NCI-H1092 (cell line): ENCODE measurements at regions not wholly inside any gene's neighbourhood (a gene's known extent, or its start where the extent isn't known, plus 50 kb on each side); places are given as distances from the start of the nearest gene placed in this dataset.
"Not testable (repeated sequence)": the region's sequence is repeated elsewhere in the genome, so short reads cannot be mapped to it uniquely, and the experiment has no call there.

Experiments used
- DNase-seq: peaks from one replicate; lab custom pipeline; 2025; lab: John Stamatoyannopoulos, UW

DNA sequence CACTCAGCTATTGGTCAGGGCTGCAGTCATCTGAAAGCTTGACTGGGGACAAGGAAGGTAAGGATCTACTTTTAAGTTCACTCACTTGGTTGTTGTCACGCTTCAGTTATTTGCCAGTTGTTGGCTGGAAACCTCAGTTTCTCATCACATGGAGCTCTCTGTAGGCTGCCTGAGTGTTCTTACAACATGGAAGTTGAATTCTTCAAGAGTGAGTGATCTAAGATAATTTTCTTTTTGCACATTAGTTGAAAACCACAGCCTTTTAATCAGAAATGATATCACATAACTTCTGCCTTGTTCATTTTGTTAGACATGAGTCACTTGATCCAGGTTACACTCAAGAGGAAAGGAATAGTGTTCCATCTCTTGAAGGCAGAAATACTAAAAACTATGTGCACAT lies 552.7 kb downstream of the RAPGEF2 start:
- DNase-seq: no peak

DNA sequence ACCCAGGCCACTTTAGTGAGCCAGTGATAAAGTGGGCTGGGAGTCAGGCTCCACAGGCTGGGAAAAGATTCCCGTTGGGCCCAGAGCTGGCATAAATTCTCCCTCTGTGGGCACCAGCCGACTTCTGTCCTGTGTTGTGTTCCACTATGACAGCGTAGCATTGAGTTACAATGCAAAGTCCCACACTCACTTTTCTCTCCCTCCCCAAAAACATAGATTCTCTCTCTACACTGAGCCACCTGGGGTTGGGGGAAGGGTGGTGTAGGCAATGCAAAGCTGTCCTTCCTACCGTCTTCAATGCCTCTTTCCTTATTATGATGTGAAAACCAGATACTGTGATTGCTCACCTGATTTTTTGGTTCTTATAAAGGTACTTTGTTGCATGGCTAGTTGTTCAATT lies 566.2 kb downstream of the RAPGEF2 start:
- no peak for DNase-seq

DNA sequence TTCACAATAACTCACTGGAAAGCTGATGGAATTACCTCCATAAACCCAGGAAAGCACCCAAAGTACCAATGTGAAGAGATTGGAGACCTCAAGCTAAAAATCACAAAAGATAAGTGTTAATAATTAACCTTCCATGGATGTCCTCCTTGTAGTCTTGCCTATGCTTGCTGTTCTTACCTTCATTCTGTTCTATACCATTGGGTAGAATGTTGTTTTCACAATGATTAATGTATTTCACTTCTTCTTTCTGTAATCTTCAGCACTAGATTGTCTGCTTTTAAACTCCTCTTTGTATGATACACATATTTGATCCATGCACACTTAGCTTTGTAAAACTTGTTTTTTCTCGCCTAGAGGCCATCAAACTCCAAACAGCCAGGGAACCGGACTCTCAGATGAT lies 570.3 kb downstream of the RAPGEF2 start:
- DNase-seq: no peak

DNA sequence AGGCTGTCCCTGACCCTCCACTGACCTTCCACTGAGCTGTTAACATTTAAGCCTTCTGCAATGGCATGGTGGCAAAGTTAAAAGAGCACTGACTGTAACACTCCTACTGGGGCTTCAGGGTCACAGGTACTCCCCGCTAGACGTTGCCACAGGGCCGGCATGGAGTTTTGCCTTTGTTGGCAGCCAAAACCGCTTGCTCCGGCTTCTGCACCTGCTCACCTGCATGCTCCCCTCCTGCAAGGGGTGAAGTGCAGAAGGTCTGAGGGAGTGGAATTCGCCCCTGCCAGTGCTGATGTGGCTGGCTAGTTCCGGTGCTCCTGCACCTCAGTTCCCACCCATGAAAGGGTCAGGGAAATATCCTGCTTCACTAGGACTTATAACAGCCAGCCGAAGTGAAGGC lies 571.4 kb downstream of the RAPGEF2 start:
- no peak for DNase-seq

DNA sequence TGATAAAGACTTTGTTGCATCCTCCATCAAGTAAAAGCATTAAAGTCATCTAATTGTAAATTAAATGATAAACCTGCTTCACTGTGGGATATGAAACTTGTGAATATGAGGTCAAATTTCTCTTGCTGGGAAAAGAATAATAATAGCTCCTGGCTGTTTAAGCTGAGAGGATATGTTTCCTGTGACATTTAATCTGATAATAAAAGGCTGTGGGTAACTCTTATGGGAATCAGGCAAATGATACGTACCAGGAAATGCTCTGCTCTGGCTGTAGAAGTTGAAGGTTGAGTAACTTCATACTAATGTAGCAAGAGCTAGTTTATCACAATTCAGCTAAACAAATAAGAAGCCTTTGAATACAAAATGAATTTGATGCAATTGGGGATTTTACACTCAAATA lies 574.6 kb downstream of the RAPGEF2 start:
- DNase-seq: no peak

DNA sequence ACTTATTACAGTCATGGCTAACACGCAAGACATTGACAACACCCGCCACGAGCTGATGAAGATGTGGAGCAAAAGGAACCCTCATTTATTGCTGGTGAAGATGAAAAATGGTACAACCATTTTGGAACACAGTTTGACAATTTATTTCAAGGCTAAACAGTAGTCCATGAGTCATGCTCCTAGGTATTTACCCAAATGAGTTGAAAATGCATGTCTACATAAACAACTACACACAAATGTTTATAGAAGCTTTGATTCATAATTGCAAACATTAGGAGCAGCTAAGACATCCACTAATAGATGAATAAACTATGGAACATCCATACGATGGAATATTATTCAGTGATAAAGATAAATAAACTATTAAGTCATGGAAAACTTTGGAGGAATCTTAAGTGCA lies 580.1 kb downstream of the RAPGEF2 start:
- no peak for DNase-seq

DNA sequence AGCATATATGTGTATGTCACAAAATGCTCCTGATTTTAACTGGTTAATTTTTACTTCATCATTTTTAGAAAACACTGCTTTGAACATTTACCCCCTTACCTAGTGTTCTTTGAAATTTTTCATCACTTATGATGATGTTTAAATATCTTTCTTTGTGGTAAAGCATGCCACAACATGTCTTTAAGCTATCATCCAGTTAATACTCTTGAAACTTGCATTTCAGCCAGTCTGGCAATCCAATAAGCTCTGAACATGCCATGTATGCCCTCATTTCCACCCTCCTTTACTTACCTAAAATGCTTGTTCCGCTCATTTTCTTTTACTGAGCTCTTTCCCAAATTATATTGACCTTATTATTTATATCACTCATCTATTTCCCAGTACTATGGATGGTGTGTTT lies 581.2 kb downstream of the RAPGEF2 start:
- DNase-seq: no peak

DNA sequence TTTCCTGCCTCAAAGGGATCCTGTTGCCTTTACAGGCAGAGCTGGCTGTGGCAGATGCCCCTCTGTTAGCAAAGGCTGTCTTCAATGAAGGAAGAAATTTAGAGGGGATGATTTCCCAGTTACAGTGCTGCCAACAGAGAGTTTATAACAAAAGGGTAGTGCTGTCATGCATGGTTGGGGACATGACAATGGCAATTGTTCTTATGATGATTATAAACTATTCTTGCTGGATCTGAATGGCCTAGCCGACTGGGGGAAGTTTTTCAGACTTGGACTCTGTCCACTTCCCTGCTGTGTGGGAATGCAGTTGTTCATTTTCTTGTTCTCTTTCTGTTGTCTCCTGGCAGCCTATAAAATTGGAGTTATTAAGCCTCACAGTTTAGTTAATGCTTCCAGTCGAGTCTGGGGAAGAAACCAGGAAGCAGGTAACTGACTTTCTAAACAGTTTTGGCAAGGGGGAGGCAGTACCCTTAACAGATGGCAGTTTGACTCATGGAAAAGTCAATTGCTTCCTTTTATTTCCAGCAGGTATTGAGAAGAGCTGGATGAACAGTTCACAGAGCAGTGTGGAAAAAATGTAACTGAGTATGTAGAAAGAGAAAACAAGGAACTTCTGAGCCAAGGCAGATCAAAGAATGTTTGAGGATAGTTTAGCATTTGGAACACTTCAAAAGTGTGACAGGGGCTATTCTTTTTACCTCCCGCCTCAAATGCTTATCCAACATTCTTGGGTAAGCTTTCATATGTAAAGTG lies 582.6 kb downstream of the RAPGEF2 start:
- no peak for DNase-seq

DNA sequence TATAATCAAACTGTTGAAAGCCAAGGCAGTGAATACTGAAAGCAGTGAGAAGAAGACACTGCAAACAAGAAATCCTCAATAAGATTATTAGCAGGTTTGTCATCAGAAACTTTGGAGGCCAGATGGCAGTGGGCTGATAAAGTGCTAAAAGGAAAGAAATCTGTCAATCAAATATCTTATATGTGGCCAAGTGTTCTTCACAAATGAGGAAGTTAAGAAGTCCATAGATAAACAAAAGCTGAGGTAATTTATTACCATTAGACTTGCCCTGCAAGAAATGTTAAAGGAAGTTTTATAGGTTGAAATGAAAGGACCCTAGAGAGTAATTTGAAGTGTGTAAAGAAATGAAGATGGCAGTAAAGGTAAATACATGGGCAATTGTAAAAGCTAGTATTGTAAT lies 586.6 kb downstream of the RAPGEF2 start:
- no peak for DNase-seq

DNA sequence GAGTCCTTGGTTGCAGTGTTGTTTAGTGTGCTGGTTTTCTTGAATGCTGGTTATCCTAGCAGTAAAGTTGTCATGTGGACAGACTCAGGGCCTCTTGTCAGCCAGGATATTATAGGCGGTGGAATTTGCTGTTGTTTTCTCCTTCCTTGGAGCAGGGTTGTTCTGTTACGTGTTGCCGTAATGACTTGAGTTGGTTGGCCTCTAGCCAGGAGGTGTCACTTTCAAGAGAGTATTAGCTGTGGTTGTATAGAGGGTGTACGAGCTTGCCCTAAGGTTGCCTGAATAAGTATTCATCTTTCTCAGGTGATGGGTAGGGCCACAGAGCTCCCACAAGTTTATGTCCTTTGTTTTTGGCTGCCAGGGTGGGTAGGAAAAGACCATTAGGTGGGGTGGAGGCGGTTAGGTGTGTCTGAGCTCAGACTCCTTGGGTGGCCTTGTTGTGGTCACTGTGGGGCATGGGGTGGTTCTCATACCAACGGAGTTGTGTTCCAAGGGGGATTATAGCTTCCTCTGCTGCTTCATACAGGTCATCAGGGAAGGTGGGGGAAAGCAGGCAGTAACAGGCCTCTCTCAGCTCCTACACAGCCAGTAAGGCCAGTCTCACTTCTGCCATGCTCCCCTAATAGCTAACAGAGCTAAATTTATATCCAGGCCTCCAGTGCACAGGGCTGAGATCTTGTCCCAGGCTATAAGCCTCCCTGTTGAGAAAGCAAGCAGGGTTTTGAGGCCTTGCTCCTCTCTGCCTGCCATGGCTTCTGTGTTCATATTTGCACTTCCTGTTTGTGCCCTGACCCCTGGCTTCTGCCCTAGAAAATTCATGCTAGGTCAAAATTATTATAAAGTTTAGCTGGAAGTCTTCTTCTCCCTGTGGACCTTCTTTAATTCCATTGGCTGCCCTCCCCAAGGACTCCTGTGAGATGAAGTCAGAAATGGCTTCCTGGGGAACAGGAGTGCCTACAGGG lies 594.7 kb downstream of the RAPGEF2 start:
- no peak for DNase-seq

DNA sequence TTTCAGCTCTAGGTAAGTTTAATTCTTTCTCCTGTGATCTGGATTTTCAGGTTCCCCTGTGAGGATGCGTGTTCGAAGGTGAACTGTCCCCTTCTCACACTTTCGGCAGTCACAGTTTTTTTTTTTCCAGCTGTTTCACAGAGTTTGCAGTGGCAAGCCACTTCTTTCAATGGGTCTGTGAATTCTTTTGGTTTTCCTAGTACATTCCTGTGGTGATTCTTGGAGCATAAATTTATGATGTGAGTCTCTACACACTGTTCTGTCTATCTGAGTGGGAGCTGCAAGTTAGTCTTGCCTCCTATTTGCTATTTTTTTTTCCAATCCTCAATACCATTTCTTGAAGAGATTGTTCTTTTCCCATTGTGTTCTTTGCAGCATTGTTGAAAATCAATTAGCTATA lies 595.5 kb downstream of the RAPGEF2 start:
- DNase-seq: no peak

DNA sequence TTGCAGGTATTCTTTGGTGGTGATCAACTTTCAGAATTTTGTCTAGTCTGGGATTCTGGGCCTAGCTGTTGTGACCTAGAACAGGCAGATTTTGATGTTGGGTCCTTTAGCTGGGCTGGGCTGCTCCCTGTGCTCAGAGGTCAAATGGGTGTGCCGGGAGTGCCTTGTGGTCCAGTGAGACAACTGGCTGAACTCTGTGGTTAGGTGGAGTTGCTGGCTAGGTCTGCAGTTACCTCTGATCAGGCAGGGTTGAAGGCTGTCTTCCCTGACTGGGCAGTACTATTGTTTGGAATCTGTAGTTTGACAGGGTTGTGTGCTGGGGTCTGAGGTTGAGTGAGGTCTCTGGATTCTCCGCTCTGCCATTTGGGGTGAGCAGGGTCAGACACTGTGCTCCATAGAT lies 599.3 kb downstream of the RAPGEF2 start:
- DNase-seq: no peak

DNA sequence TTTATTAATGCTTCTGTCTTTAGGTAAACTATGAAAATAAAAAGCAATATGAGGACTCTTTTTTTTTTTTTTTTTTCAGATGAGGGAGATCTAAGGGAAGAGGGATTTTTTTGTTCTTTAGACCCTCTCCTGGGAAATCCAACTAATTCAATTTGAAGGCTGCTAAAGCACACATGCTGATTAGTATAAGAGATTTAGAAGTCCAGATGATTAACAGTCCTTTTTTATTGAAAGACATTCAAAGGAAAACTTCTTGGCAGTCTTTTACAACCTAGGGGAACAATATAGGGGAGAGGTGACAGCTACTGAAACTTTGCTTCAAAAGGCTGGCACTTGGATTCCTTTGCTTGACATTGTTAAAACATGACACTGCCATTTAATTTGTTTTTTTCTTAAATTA lies 602.5 kb downstream of the RAPGEF2 start:
- DNase-seq: no peak

DNA sequence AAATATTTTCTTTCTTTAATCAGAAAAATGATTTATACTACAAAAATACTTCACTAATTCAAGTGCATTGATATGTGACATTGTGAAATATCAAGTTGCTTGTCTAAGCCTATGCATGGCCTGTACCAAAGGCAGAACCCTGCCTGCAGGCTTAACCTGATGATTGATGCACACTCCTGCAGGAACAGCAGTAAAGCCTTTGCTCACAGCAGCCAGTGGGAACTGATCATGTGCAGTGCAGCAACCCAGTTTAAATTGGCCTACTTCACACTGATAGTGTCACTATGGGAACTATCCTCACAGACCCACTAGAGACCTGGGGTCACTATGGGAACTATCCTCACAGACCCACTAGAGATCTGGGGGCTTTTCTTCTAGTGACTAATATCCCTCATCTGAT lies 603.8 kb downstream of the RAPGEF2 start:
- DNase-seq: no peak

DNA sequence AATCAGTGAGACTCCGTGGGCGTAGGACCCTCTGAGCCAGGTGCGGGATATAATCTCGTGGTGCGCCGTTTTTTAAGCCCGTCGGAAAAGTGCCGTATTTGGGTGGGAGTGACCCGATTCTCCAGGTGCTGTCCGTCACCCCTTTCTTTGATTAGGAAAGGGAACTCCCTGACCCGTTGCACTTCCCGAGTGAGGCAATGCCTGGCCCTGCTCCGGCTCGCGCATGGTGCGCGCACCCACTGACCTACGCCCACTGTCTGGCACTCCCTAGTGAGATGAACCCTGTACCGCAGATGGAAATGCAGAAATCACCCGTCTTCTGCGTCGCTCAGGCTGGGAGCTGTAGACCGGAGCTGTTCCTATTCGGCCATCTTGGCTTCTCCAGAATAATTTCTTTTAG lies 612.3 kb downstream of the RAPGEF2 start:
- not testable (repeated sequence) for DNase-seq

DNA sequence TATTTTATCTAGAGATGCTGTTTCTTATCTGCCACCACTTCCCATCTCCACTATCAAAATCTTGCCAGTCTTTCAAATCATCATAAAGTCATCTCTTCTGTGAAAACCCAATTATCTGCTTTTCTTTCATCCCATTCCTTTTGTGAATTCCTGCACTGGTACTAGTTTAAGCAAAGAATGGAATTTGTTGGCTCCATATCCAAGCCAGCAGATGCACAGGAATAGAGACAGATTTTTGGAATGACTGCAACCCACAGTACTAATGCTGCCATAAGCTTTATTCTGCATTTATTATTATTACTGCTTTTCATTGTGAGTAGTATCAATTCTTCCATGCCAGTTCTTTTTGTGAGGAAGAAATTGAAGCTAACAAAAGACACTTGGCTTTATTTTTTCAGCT lies 616.7 kb downstream of the RAPGEF2 start:
- no peak for DNase-seq

DNA sequence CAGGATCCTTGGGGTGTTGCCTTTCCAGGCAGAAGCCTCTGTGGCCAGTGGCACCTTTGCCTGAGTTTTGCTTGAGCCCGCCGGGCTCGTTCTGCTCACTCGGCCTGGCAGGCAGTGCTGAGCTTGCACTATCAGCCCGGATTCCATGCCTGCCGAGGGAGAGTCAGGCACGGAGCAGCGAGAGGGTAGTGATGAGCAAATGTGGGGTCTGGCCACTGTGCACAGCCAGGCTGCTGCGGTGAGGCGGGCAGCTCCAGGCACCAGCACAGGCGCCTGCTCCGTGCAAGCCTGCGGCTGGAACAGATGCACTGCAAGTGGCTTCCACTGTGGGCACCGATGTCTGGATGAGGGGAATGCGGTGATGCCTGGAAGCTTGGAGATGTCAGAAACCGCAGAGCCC lies 619.2 kb downstream of the RAPGEF2 start:
- DNase-seq: no peak

DNA sequence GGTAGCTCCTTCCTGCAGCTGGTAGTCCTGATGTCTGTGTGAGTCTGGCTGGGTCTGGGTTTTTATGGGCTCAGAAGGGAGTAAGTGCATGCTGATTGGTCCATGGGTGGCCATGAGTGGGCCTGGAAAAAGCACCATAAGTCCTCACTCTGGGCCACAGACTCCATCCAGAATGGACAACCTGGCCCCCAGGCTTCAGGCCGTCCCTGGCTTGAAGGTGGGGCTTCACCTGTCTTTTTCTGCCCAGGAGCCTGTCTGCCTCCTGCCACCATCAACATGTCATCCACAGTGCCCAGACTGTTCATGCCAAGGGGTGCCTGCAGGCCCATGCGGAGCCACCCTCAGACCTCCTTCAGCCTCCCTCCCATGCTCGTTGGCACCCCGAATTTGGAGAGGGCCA lies 620.0 kb downstream of the RAPGEF2 start:
- DNase-seq: no peak

DNA sequence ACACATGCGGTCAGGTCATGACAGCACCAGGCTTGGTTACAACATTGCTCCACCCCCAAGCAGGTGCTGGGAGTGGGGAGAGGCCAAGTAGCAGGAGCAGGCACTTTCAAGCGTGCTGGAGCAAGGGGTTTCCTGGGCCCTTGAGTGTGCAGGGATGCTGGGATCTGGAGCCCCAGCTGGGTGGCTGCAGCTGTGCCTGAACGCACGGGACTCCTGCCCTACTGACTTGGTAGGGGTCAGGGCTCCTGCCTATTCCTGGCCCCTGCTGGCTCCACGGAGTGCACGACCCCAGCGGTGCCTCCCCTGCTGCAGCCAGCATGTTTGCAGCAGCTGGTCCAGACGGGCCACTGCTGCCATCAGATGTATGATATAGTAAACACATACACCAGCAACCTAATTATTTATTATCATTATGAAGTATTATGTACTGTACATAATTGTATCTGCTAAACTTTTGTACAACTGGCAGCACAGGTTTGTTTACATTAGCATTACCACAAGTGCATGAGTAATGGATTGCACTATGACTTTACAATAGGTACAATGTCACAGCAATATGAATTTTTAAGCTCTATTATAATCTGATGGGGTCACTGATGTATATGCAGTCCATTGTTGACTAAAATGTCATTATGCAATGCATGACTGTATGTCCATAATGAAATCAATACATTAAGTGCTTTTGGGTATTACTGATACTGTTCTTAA lies 620.6 kb downstream of the RAPGEF2 start:
- no peak for DNase-seq

DNA sequence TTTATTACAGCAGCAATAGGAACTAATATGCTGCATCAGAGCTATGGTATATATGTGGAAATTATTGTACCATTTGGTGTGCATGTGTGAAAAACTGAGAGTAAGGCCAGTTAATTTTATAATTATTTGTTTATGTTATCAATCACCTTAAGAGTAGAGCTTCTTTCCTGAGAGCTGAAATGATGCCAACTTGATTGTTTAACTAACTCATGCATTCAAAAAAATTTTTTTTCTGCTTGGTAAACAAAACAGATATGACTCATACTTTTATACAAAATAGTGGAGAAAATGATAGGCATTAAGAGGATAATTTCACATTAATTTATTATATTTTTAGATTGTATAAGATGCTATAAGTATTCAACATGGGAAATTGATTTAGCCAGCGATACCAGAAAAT lies 622.7 kb downstream of the RAPGEF2 start:
- no peak for DNase-seq

DNA sequence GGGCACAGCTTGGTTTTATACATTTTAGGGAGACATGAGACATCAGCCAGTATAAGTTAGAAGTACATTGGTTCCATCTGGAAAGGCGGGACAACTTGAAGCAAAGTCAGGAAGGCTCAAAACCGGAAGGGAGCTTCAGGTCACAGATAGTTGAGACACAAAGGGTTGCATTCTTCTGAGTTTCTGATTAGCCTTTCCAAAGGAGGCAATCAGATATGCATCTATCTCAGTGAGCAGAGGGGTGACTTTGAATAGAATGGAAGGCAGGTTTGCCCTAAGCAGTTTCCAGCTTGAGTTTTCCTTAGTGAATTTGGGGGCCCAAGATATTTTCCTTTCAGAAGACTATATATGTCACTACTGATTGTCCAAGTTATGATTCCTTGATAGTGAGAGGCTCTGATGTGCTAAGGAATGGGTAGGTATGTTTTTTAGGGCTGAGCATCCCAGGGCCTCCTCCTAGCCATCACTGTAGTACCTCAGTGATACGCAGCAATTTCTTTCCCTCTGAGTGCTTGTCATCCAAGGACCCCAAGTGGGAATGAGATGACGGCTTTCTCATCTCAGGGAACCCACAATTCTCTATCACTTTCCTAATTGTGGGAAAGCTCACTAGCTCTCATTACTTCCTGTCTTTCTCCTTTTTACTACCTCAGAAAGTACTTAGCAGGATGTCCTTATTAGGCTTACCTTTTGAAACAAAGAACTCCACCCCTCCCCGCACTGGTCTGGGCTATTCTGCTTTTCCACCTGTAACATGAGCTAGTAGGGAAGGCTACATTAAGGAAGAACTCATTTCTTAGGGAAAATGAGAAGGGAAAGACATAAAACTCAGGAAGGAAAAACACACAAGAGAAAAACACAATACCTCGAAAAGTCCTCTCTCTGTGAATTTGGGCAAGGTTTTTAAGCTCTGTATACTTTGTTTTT lies 632.7 kb downstream of the RAPGEF2 start:
- no peak for DNase-seq

DNA sequence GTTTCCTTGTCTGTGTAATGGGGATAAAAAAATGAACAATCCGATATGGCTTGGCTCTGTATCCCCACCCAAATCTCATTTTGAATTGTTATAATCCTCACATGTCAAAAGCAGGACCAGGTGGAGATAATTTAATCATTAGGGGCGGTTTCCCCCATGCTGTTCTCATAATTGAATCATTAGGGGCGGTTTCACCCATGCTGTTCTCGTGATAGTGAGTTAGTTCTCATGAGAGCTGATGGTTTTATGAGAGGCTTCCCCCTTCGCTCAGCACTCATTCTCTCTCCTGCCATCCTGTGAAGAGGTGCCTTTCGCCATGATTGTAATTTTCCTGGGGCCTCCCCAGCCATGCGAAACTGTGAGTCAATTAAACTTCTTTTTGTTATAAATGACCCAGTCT lies 633.5 kb downstream of the RAPGEF2 start:
- no peak for DNase-seq
